NCI-H748 treated with DMSO at 0.1 percent for 48 hours (cell line): ENCODE measurements at regions not wholly inside any gene's neighbourhood (a gene's known extent, or its start where the extent isn't known, plus 50 kb on each side); places are given as distances from the start of the nearest gene placed in this dataset.
"Not testable (repeated sequence)": the region's sequence is repeated elsewhere in the genome, so short reads cannot be mapped to it uniquely, and the experiment has no call there.

Experiments
- DNase-seq: peaks from one replicate; lab custom pipeline; 2025; lab: John Stamatoyannopoulos, UW

DNA sequence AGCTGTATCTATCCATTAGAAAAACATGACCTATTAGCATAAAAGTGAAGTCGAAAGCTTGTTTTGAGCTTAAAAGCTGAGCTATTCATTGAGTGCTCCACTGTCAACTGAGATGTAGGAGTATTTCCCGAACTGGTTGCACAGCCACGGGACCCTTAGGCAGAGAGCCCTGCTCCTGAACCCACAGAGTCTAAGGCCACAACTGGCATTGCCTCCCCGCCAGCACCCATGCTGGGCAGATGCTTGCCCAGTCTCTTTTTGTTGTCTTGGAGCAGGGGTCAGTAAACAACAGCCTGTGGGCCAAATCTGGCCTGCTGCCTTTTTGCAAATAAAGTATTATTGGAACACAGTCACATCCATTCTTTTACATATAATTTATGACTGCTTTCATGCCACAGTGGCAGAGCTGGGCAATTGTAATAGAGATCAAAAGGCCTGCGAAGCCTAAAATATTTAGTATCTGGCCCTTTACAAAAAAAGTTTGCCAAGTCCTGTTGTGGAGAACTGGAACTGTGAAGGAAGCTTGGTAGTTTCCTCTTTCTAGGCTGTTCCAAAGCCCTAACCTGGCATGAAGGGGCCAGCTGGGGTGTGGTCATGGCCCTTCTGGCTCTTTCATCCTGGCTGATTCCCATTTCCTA is 58.4 kb upstream of the WAPL start:
- DNase-seq, result no peak

DNA sequence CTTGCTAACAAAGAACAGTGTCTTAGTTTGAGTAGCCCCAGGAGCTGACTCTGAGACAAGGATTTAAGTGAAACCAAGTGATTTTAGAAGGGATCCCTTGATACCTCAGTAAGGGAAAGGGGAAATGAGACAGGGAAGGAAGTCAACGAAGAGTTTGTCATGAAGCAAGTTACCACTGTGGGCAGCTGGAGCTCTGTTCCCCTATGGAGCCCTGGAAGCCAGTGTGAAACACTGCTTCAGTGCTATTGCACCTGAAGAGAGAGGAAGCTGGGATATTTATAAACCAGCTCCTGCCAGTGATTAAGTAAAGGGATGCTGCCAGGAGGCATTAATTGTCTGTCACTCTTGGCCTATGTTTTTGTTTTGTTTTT is 58.9 kb upstream of the WAPL start:
- DNase-seq, result no peak

DNA sequence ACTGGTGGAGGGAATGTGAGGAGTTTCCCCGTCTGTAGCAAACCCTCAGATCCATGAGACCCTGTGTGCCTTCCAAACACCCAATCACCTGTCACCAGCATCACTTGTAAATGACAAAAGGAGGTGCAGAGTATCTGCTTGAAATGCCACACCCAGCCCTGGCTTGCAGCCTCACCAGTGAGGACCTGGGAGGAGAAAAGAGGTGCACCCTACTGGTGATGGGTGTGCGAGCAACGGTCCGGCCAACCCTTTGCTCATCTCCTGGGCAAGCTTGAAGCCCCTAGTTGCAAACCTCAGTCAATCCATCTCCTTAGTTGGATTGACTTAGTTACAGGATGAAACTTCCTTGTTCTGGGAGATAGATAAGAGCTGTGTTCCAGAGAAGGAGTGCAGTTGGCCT is 62.4 kb upstream of the WAPL start:
- no peak for DNase-seq

DNA sequence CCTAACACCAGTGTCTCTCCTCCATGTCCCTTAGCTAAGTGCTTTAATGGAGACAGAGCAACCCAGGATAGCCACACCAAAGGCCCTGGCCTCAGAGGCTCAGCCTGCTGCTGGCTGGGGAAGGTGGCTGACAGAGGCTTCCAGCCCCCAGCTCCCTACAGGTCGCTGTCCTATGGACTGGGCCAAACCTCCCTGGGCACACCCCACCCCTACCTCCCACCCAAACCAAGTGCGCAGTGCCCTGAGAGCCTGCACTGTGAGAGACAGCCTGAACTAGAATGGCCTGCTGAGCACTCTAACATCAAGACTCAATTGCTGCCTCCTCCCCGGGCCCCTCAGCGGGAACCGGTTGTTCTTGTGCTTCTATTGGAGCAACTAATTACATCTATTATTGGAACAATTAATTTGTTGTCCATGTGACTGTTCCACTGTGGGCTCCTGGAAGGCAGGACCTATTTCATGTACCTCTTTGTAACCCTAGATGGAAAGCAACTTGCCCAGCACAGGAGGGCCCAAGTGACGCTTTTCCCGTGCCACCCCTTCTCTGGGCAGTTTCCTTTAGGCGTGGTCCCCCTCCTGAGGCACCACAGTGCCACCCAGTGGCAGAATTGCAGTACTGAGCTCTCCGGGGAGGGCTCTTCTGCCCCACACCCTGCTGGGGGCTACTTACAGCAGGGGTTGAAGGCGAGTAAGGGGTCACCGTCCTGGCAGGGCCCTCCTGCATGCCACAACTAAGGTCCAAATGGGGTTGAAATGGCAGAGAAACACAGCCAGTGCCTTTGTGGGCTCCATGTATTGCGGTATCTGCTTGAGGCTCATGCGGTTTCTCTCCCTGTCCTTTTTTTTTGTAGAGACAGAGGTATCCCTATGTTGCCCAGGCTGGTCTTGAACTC is 63.7 kb upstream of the WAPL start:
- peak; percentile 42 for DNase-seq

DNA sequence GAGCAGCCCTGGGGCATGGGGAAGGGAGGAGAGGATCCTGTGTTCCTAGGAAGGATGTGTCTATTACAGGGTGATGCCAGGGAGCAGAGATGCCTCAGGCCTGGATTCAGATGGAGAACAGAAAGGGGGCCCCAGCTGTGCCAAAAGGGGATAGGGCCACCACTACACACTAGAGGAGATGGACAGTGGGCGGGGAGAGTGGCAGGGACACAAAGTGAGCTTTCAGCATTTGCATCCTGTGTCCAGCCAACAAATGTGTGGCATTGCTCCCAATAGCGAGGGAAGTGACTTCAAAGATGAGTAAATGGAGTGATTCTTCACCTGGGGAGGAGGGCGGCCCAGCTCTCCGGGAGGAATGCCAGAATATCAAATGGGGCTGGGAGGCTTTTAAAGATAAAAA is 64.9 kb upstream of the WAPL start:
- no peak for DNase-seq

DNA sequence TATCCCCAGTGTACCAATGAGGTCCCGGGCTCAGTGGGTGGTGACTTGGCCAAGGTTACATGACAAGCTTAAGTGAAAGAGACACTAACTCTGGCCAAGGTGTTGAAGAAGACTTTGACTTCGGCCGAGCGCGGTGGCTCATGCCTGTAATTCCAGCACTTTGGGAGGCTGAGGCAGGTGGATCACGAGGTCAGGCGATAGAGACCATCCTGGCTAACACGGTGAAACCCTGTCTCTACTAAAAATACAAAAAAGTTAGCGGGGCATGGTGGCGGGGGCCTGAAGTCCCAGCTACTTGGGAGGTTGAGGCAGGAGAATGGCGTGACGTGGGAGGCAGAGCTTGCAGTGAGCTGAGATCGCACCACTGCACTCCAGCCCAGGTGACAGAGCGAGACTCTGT is 65.6 kb upstream of the OPN4 start:
- not testable (repeated sequence) for DNase-seq

DNA sequence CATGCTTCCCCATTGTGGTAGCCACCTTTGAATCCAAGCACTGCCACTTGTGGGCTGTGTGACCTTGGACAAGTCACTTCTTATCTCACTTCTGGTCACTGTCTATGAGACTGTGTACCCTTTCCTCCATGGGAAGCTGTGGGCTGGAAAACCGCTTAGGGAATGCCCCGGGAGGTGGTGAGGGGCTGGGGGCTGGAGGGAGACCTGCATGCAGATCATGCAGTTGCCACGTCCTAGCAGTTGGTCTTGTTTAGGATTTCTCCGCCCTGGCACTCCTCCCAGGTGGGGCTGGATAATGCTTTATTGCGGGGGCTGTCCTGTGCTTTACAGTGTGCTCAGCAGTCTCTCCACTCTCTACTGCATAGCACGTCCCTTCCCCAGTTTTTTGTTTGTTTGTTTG is 62.9 kb upstream of the OPN4 start:
- no peak for DNase-seq

DNA sequence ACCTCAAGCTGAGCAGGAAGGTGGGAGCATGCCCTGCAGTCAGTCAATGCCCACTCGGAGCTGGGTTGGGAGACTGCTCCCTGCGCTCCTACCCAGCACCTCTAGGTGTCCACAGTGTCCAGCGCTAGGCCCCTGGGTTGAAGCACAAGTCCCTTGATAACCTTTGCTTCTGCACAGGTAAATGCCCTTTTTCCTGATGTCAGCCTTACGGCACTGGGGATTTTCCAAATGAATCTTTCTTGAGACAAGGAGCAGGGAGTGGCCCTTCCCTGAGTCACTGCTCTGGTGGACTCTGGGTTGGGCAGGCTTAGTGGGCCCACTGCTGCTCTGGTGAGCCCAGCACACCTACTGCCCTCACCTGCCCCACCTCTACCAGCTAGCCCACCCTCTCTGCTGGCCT is 61.9 kb upstream of the OPN4 start:
- DNase-seq, result no peak

DNA sequence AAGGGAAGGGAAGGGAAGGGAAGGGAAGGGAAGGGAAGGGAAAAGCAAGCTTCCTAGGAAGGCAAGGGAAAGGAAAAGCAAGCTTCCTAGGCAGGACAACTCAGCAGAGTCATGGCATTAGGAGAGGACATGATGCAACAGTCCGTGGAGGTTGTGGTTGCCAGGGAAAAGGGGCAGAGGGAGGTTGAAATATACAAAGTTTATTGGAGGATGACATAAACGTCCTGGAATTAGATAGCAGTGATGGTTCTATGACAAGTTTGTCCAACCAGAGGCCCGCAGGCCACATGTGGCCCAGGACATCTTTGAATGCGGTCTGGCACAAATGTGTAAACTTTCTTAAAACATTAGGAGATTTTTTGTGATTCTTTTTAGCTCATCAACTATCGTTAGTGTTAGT is 59.8 kb upstream of the OPN4 start:
- DNase-seq, result no peak

DNA sequence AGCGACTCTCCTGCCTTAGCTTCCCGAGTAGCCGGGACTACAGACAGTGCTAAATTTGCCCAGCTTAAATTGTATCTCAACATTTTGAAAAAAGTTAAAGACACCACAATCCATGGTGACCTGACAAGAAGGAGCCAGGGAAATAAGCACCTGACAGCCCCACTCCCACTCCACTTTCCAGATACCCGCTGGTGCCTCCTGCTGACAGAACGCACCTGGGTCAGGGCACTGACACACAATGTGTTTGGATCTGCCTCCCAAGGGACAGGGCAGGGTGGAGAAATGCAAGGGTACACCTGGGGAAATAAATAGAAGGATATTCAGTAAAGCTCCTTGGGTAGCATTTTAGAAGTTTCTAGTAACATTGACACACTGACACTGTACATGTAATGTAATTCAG is 58.9 kb upstream of the OPN4 start:
- no peak for DNase-seq

DNA sequence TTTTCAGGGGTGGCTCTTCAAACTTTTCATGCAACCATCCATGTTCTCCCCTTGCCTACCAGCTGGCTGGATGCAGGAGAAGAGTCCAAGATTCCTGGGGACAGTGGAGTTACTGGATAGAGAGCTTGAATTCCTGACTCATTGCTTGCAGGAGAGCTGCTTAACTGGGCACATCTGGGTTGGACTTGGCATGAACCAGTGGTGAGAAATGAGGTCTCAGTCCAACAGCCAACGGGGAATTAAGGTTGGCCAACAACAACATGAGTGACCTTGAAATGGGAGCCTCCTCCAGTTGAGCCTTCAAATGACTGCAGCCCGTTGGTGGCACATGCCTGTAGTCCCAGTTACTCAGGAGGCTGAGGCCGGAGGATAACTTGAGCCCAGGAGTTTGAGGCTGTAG is 58.1 kb upstream of the OPN4 start:
- no peak for DNase-seq

DNA sequence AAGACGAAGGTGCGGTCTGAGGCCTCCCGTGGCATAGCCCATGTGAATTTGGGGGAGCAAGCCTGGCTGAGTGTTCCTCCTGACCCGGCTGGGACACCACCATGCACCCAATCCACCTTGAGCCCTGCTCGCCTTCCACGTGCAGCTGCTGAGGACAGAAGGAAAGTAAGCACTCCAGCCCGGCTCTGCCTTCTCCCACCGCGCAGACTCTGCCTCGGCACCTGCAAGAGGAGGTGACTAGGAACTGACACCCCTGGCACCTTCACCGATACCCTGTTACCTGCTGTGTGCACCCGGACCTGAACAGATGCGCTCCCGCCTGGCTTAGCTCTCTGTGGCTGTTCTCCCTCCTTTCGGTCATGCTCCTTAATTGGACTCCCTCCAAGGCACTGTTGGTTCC is 57.0 kb upstream of the OPN4 start:
- DNase-seq, result no peak

DNA sequence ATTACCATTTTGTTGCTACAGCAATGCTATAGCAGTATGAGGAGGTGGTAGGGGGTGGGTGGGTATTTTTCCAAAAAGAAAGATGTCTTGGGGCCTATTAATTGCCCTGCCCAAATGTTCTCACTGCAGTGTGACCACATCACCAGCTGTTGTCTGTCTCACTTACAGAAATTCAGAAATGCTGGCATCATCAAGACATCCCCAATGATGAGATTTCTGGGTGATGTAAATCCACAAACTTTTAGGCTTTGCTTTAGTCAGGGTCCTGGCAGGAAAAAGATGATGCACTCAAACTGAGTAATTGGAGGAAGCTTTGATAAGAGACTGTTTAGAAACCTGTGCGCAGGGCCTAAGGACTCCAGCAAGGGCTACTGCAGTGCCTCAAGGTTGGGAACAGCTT is 56.2 kb upstream of the OPN4 start:
- DNase-seq, result no peak

DNA sequence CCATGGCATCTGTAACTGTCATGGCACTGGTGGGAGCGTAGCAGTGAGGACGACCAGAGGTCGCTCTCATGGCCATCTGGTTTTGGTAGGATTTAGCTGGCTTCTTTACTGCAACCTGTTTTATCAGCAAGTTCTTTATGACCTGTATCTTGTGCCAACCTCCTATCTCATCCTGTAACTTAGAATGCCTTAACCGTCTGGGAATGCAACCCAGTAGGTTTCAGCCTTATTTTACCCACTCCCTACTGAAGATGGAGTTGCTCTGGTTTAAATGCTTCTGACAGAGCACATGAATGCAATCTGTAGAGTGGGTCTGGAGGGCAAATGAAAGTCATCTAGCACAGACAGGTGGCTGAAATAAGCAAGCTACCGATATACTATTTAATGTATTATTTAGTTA is 55.3 kb upstream of the OPN4 start:
- DNase-seq, result no peak

DNA sequence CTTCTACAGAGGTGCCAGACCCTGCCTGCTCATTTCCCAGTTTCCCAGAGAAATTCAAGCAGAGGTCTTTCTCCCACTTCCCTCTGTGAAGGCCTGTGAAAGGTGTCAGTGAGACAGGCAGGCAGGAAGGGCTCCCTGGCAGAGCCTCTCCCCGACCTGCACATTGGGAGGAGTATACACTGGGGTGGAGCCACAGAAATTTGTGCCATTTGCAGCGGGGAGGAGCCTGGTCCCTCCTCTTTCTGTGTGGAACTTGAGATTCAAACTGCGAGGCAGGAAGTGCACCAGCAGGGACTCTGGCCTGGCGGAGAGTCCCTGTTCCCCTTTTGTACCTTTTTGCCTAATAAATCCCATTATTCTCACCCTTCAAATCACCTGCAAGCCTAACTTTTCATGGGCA is 54.6 kb upstream of the OPN4 start:
- DNase-seq, result no peak

DNA sequence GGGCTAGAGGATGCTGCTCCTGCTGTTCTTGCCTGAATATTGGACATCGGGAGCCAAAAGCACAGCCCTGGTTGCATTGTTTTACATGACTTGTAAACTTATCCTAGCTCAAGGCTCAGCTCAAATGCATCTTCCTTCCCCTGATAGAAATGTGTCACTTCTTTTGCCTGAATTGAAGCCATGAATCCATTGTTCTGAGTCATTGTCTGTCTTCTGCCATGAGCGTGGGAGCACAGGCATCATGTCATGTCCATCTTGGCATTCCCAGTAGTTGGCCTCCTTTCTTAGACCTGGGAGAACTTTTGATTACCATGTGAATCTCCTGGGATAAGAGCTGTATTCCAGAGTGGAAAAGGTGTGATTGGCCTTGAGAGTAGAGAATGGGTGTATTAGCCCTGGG is 54.1 kb upstream of the OPN4 start:
- no peak for DNase-seq

DNA sequence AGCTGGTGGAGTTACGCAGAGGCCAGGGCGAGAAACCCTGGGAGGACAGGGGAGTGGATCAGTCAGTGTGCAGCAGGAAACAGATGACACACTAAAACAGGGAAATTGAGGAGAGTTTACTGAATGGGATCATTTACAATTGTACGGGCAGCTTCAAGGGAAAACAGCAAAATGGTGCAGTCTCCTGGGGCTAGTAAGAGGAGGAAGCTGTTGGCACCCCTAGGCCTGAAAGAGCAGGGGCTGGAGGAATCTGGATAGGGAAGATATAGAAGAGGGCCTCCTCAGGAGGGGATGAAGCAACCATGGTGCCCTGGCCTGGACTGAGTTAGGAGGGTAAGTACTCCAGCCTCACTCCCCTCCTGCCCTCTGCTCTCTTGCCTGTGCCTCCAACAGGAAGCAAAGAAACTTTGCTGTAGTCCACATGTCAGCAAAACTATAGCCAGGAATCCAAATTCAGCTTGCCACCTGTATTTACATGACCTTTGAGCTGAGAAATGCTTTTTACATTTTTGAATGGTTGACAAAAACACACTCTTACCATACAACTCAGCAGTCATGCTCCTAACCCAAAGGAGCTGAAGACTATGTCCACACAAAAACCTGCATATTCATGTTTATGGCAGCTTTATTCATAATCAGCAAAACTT is 52.3 kb upstream of the OPN4 start:
- DNase-seq, result no peak

DNA sequence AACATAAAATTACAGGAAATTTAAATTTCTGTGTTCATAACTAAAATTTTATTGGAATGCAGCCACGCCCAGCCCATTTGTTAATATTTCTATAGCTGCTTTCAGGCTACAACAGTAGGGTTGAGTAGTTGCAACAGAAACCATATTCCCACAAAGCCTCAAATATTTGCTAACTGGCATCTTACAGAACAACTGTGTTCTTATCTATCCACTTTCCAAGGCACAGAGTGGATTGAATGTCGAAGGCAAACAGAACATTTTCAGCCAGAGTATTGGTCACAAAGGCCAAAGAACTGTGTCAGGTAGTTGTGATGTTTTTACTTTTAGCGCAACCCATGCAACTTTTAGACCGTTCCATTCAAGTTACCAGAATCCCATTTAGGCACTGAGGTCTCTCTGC is 51.1 kb upstream of the OPN4 start:
- DNase-seq, result no peak
